Uterus (tissue), 3 donors: ENCODE measurements at regions not wholly inside any gene's neighbourhood (a gene's known extent, or its start where the extent isn't known, plus 50 kb on each side); places are given as distances from the start of the nearest gene placed in this dataset.

Experiments
- DNase-seq, 2 donors: peaks; one replicate each; pipeline ENCODE4 v3.0.0-alpha.2; 2019 to 2020
- H3K27ac ChIP-seq, 2 donors: fragments of 200-600 bp; sonication (generic); 1 replicate in 1 of 2; 2 replicates in 1 of 2; pipeline ENCODE4 v1.5.1; 2016 to 2018
- H3K27me3 ChIP-seq, 2 donors: fragments of 200-600 bp; sonication (generic); one replicate each; pipeline ENCODE4 v1.5.1; 2018 to 2019; ENCODE audit warnings: control low read depth in 1 of 2
- H3K36me3 ChIP-seq, 2 donors: fragments of 200-600 bp; sonication (generic); one replicate each; pipeline ENCODE4 v1.5.1; 2019; ENCODE audit warnings: control low read depth in 1 of 2
- H3K4me1 ChIP-seq, 2 donors: fragments of 200-600 bp; sonication (generic); one replicate each; pipeline ENCODE4 v1.5.1; 2018 to 2019; ENCODE audit warnings: control low read depth in 1 of 2
- H3K4me3 ChIP-seq, 2 donors: fragments of 200-600 bp; sonication (generic); 1 replicate in 1 of 2; 2 replicates in 1 of 2; pipeline ENCODE4 v1.5.1; 2018 to 2019; ENCODE audit warnings: mild to moderate bottlenecking in 1 of 2
- H3K9me3 ChIP-seq, 2 donors: fragments of 200-600 bp; sonication (generic); one replicate each; pipeline ENCODE4 v1.5.1; 2019; ENCODE audit warnings: control low read depth in 1 of 2
- CTCF ChIP-seq, 4 experiments: fragments of 200-600 bp in 2 of 4; fragments of 450-650 bp in 2 of 4; sonication (generic) in 2 of 4; IDR thresholded peaks; one replicate each; pipeline ENCODE4 v1.5.1; 2016 to 2019; ENCODE audit warnings: antibody characterized with exemption in 4 of 4, mild to moderate bottlenecking in 2 of 4, moderate library complexity in 1 of 4
- POLR2A ChIP-seq, 2 donors: fragments of 450-650 bp; IDR thresholded peaks; one replicate each; pipeline ENCODE4 v1.6.1; 2016; ENCODE audit warnings: antibody characterized with exemption in 2 of 2, mild to moderate bottlenecking in 1 of 2, moderate library complexity in 1 of 2
- intact Hi-C: fragments of 100-400 bp; cut with DNase I; formaldehyde crosslinking; loops from one replicate; pipeline ENCODE4 v1.15.1; 2023; ENCODE audit warnings: low total_unique reads
- donor health status: DM: yes; HTN: yes; CAD: no.

- intact Hi-C loops, result no loop called here
- no peak for DNase-seq
- no peaks in the 10 kb centered on the region for H3K36me3 ChIP-seq
- no peak for TF ChIP-seq POLR2A (IDR thresholded peaks at IDR 0.05)
- no peak for TF ChIP-seq CTCF (IDR thresholded peaks at IDR 0.05)
- H3K27ac ChIP-seq, result no peak overlapping the region
- peaks cover 0 to 3% of the 10 kb centered on the region in 2 donors for H3K4me1 ChIP-seq
- H3K9me3 ChIP-seq, result no peaks in the 10 kb centered on the region
- H3K27me3 ChIP-seq, result no peaks in the 10 kb centered on the region
- no peak overlapping the region for H3K4me3 ChIP-seq
Measured at GRCh38 chr6:56761651-56762050, 119.0 kb upstream of the DST start.

- H3K4me1 ChIP-seq, result no peaks in the 10 kb centered on the region
- intact Hi-C loops, result no loop called here
Measured at GRCh38 chr6:56760842-56761241, 118.2 kb upstream of the DST start.

GRCh38 chr6:56759521-56759920 lies 116.8 kb upstream of the DST start:
- no peak overlapping the region for H3K4me3 ChIP-seq
- H3K27ac ChIP-seq, result no peak overlapping the region
- intact Hi-C loops, result no loop called here
- H3K36me3 ChIP-seq, result no peaks in the 10 kb centered on the region
- no peaks in the 10 kb centered on the region for H3K27me3 ChIP-seq
- H3K4me1 ChIP-seq, result no peaks in the 10 kb centered on the region
- no peaks in the 10 kb centered on the region for H3K9me3 ChIP-seq
- TF ChIP-seq POLR2A (IDR thresholded peaks at IDR 0.05) (no peak), CTCF (IDR thresholded peaks at IDR 0.05) (no peak)
- DNase-seq, result no peak

More at GRCh38 chr6:56760842-56761241, 118.2 kb upstream of the DST start:
- TF ChIP-seq CTCF (IDR thresholded peaks at IDR 0.05) (no peak), POLR2A (IDR thresholded peaks at IDR 0.05) (no peak)
- Histone ChIP-seq H3K36me3 (no peaks in the 10 kb centered on the region), H3K27me3 (no peaks in the 10 kb centered on the region), H3K9me3 (no peaks in the 10 kb centered on the region), H3K4me3 (no peak overlapping the region), H3K27ac (no peak overlapping the region)
- DNase-seq, result no peak

GRCh38 chr6:56758553-56758952 lies 115.9 kb upstream of the DST start:
- no peaks in the 10 kb centered on the region for H3K9me3 ChIP-seq
- TF ChIP-seq POLR2A (IDR thresholded peaks at IDR 0.05), result no peak
- TF ChIP-seq CTCF (IDR thresholded peaks at IDR 0.05), result no peak
- no peak overlapping the region for H3K27ac ChIP-seq
- intact Hi-C loops, result no loop called here
- no peak overlapping the region for H3K4me3 ChIP-seq
- H3K4me1 ChIP-seq, result no peaks in the 10 kb centered on the region
- no peaks in the 10 kb centered on the region for H3K27me3 ChIP-seq
- DNase-seq, result no peak
- no peaks in the 10 kb centered on the region for H3K36me3 ChIP-seq

GRCh38 chr6:56758120-56758519 lies 115.4 kb upstream of the DST start:
- TF ChIP-seq POLR2A (IDR thresholded peaks at IDR 0.05), result no peak
- TF ChIP-seq CTCF (IDR thresholded peaks at IDR 0.05), result no peak
- Histone ChIP-seq H3K36me3 (no peaks in the 10 kb centered on the region), H3K27me3 (no peaks in the 10 kb centered on the region), H3K4me3 (no peak overlapping the region), H3K9me3 (no peaks in the 10 kb centered on the region), H3K27ac (no peak overlapping the region), H3K4me1 (no peaks in the 10 kb centered on the region)
- DNase-seq, result no peak
- intact Hi-C loops, result no loop called here
